ENCODE measurements at regions not wholly inside any gene's neighbourhood (a gene's known extent, or its start where the extent isn't known, plus 50 kb on each side); places are given as distances from the start of the nearest gene placed in this dataset.
"Not testable (repeated sequence)": the region's sequence is repeated elsewhere in the genome, so short reads cannot be mapped to it uniquely, and the experiment has no call there.

DNA sequence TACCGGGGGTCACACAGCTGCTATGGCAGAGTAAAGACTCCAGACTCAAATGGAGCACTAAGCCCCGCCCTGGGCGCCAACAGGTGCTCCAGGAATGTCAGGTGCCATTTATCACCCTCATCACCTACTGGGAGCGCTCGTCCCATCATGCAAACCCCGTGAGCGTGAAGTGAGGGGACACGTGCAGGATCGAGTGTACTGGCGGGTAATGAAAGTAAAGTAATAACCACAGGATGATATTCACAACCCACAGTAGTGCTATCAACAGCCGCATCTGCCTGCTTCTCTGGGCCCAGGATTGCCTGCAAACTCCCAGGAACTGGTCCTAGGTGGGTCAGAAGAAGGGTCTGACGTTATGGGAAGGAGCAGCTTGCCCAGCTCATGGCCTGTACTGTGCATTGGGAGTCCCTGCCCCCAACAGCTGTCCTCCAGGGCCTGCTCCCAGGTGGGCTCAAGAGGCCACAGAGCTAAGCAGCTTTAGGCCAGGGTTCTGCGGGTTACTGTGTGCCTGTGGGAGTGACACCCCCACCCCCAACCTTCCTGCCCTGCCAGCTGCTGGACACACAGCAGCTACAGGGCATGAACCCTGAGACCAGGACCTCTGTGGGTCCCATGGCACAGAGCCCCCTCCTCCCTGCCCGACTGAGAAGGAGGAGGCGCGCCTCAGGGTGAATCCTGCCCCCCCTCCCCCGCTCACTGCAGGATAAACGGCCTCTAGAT is 120.5 kb upstream of the SULF2 start:
- in situ Hi-C loops (cut with MboI; ENCODE audit: low pct_unique_long_range_greater_than_20kb in 2 of 9, low sequenced_read_pairs in 9 of 9, unreplicated experiment in 9 of 9), result no loop called here
- 49 to 100% (median 90%) methylated on average over 1 to 9 of the region's 18 CpGs; no CpG with 5 or more reads in 4 of the 10 experiments for WGBS, 10 experiments
- peak in 1 of 8 experiments; percentile 8 for ATAC-seq (replicated peaks in 6 of 8)
- H3K4me3 ChIP-seq, result no peak overlapping the region
- H3K27ac ChIP-seq, result peak overlapping the region; percentile 77 to 83
- H3K4me1 ChIP-seq (replicated peaks in 1 of 2), result peaks cover 49 to 55% of the 10 kb centered on the region in 2 donors

DNA sequence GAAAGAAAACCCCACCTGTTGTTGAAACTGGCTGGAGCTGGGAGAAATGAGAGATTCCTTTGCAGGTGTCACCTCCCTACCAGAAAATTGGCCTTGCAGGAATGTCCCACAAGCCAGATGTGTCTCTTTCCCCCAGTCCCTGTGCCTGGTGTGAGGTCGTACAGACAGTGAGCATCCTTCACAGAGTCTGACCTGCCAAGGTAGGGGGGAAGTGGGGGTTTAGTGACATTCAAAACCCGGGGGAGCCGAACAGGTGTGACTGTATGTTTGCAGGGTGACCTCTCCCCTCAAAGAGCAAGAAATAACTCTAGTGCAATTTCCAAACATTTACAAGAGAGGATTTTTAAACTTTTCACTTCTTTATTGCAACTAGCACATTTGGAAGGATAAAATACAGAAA is 117.7 kb upstream of the SULF2 start:
- H3K27ac ChIP-seq; H3K4me3 ChIP-seq; in situ Hi-C loops (cut with MboI; ENCODE audit: low pct_unique_long_range_greater_than_20kb in 2 of 9, low sequenced_read_pairs in 9 of 9, unreplicated experiment in 9 of 9); ATAC-seq (replicated peaks in 6 of 8): not testable (repeated sequence)
- H3K4me1 ChIP-seq (replicated peaks in 1 of 2), result peaks cover 27 to 32% of the 10 kb centered on the region in 2 donors
- WGBS, 10 experiments, result no CpG with 5 or more reads among the region's 3 CpGs

DNA sequence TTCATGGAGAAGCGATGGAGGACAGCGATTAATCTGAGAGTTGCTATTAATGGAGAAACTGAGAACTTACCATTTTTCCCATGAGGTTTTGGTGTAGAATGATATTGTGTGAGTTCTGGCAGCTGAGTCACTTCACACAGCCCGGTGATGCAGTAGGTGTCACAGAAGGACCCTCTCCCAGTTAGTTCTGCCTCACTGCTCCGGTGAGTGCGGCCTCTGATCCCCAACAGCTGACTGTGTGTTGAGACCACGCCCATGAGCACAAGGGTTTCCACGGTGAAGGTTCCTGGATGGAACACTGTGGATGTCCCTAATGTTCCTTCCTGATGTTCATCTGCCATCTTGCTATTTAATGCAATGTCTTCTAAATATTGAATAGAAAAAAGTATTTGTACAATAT is 114.0 kb upstream of the SULF2 start:
- in situ Hi-C loops (cut with MboI; ENCODE audit: low pct_unique_long_range_greater_than_20kb in 2 of 9, low sequenced_read_pairs in 9 of 9, unreplicated experiment in 9 of 9), result loop anchor here in 1 of 9 experiments (10.0 kb wide), 1 partner anchor 615 kb away; no protein-coding TSS in a partner anchor
- no CpG with 5 or more reads among the region's 7 CpGs for WGBS, 10 experiments
- not testable (repeated sequence) for H3K27ac ChIP-seq; H3K4me1 ChIP-seq (replicated peaks in 1 of 2); H3K4me3 ChIP-seq
- ATAC-seq (replicated peaks in 6 of 8), result peak in 4 of 8 experiments; percentile 52 to 67 (median 62)

DNA sequence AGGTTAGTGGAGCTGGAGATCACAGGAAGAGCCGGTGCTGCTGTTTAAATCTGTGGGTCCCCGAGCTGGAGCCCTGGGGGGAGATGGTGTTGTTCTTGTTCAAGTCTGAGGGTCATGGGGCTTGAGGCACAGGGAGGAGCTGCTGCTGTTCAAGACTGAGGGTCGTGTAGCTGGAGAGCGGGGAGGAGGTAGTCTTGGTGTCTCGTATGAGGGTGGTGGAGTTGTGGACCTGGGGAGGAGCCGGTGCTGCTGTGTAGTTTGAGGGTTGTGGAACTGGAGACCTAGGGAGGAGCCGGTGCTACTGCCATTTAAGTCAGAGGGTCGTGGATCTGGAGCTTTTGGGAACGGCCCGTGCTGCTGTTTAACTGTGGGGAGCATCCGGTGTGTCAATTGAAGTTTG is 112.2 kb upstream of the SULF2 start:
- H3K4me3 ChIP-seq, result no peak overlapping the region
- no peak for ATAC-seq (replicated peaks in 6 of 8)
- 43 to 92% (median 89%) methylated on average over 3 to 10 of the region's 11 CpGs; no CpG with 5 or more reads in 1 of the 10 experiments for WGBS, 10 experiments
- in situ Hi-C loops (cut with MboI; ENCODE audit: low pct_unique_long_range_greater_than_20kb in 2 of 9, low sequenced_read_pairs in 9 of 9, unreplicated experiment in 9 of 9), result loop anchor here in 1 of 9 experiments (10.0 kb wide), 1 partner anchor 617 kb away; no protein-coding TSS in a partner anchor
- no peaks in the 10 kb centered on the region for H3K4me1 ChIP-seq (replicated peaks in 1 of 2)
- no peak overlapping the region for H3K27ac ChIP-seq

DNA sequence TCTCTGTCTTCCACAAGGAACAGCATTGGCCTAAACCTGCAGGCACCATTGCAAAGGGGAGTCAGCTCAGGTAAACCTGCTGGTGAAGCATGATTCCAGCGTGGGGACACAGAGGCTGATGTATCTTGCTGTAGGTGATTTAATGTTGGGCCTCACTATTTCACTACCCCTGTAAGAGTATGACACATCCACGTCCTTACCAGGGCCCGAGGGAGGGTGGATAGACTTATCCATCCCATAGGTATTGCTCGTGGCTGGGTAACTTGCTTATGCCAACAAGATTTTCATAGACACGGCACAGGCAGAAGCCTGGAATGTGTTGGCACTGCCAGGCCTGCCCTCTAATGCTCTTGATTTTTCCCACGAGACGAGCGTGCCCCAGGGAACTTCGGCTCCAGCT is 107.4 kb upstream of the SULF2 start:
- in situ Hi-C loops (cut with MboI; ENCODE audit: low pct_unique_long_range_greater_than_20kb in 2 of 9, low sequenced_read_pairs in 9 of 9, unreplicated experiment in 9 of 9), result loop anchor here in 1 of 9 experiments (10.0 kb wide), 1 partner anchor 622 kb away; no protein-coding TSS in a partner anchor

DNA sequence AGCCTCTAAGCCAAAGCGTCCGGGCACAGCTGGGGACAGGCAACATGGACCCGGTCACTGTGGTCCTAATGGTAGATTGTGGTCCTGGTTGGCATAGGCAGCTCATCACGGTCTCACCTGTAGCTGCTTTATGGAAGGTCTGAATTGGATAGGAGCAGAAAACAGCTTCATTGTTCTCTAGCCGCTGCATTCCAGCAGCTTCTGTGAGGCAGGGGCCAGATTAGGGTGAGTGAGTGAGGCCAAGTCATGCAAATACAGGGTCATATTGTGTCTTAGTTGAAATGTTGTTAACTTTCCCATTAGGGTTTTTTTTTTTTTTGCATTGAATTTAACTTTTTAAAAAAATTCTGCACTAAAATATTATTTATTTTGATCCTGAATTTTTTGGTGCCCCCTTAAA is 105.4 kb upstream of the SULF2 start:
- 20% methylated on average over 1 of the region's 5 CpGs; no CpG with 5 or more reads in 9 of the 10 experiments for WGBS, 10 experiments
- peak in 5 of 8 experiments; percentile 35 to 58 (median 46) for ATAC-seq (replicated peaks in 6 of 8)

More for the DNA sequence above, 107.4 kb upstream of the SULF2 start:
- not testable (repeated sequence) for H3K4me3 ChIP-seq; H3K27ac ChIP-seq; H3K4me1 ChIP-seq (replicated peaks in 1 of 2); ATAC-seq (replicated peaks in 6 of 8)
- WGBS, 10 experiments, result no CpG with 5 or more reads among the region's 9 CpGs

DNA sequence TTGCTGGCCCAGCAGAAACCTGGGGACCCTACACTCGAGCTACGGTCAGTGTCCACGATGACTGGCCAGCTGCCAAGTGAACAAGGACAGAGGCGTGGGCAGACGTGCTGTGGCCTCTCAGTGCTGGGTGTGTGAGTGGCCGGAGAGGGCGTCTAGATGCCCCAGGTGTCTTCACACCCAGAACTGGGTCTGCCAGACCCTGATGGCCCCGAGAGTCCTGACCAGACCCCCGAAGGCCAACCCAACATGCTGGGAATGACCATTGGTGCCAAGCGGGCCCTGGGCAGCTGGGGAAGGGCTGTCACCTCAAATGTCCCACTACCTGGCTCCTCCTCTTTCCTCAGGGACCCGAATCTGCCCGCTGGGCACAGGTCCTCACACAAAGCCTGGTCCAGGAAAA is 104.5 kb upstream of the SULF2 start:
- H3K4me3 ChIP-seq, H3K27ac ChIP-seq: not testable (repeated sequence)
- H3K4me1 ChIP-seq (replicated peaks in 1 of 2), result peaks cover 4 to 12% of the 10 kb centered on the region in 2 donors
- ATAC-seq (replicated peaks in 6 of 8), result peak in 2 of 8 experiments; percentile 4 to 14
- in situ Hi-C loops (cut with MboI; ENCODE audit: low pct_unique_long_range_greater_than_20kb in 2 of 9, low sequenced_read_pairs in 9 of 9, unreplicated experiment in 9 of 9), result loop anchor here in 1 of 9 experiments (10.0 kb wide), 1 partner anchor 625 kb away; no protein-coding TSS in a partner anchor
- 75% methylated on average over 4 of the region's 12 CpGs; no CpG with 5 or more reads in 9 of the 10 experiments for WGBS, 10 experiments

More for the DNA sequence above, 105.4 kb upstream of the SULF2 start:
- not testable (repeated sequence) for H3K27ac ChIP-seq, H3K4me3 ChIP-seq
- in situ Hi-C loops (cut with MboI; ENCODE audit: low pct_unique_long_range_greater_than_20kb in 2 of 9, low sequenced_read_pairs in 9 of 9, unreplicated experiment in 9 of 9), result loop anchor here in 1 of 9 experiments (10.0 kb wide), 1 partner anchor 624 kb away; no protein-coding TSS in a partner anchor
- H3K4me1 ChIP-seq (replicated peaks in 1 of 2), result peaks cover 4 to 12% of the 10 kb centered on the region in 2 donors

DNA sequence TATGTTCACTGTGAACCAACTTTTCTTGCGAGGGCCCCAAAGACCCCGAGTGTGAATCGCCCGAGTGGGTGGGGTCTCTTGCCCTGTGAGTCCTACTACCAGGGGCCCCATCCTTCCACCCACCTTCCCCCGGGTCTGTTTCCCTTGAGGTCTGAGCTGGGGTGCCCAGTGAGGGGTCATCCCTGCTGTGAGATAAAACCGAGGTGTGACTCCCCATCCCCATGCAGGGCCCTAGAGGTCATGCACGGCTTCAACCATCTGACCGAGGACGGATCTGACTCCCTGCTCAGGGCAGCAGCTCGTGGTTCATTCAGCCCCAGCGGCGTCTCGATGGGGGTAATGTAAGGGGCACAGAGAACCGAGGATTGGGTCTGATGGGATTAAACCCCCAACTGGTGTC is 103.1 kb upstream of the SULF2 start:
- Histone ChIP-seq H3K27ac (no peak overlapping the region), H3K4me3 (no peak overlapping the region), H3K4me1 (replicated peaks in 1 of 2) (peaks cover 4 to 12% of the 10 kb centered on the region in 2 donors)
- in situ Hi-C loops (cut with MboI; ENCODE audit: low pct_unique_long_range_greater_than_20kb in 2 of 9, low sequenced_read_pairs in 9 of 9, unreplicated experiment in 9 of 9), result no loop called here
- no peak for ATAC-seq (replicated peaks in 6 of 8)
- WGBS, 10 experiments, result 100% methylated on average over 1 to 4 of the region's 14 CpGs; no CpG with 5 or more reads in 6 of the 10 experiments

DNA sequence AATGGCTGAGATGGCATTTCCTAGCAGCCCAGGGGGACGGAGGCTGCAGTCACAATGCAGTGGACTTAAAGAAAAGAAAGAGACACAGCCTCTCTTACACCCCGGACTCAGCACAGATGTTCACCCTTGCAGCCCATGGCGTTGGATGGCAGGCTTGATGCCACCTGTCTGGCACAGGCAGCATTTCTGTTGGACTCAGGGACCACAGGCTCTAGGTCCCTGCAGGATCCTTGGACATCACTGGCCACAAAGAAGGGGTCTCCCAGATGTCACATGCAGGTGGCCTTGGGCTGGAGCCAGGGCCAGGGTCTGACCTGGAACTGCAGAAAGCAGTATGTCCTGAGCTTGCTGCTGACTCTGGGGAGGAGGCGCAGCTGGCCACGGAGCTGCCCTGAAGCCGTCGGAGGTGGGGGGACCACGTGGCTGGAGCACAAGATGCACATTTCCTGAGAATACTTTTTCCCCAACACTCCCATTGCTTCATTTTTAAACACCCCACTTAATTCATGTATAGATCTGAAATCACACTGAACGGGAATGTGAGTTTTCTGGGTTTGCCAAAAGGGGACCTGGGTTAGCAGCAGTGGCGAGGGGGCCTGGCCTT is 102.3 kb upstream of the SULF2 start:
- Histone ChIP-seq H3K4me1 (replicated peaks in 1 of 2) (peaks cover 4 to 12% of the 10 kb centered on the region in 2 donors), H3K27ac (no peak overlapping the region), H3K4me3 (no peak overlapping the region)
- in situ Hi-C loops (cut with MboI; ENCODE audit: low pct_unique_long_range_greater_than_20kb in 2 of 9, low sequenced_read_pairs in 9 of 9, unreplicated experiment in 9 of 9), result no loop called here
- peak in 1 of 8 experiments; percentile 26 for ATAC-seq (replicated peaks in 6 of 8)
- WGBS, 10 experiments, result 18 to 95% (median 88%) methylated on average over 2 to 8 of the region's 10 CpGs; no CpG with 5 or more reads in 4 of the 10 experiments

DNA sequence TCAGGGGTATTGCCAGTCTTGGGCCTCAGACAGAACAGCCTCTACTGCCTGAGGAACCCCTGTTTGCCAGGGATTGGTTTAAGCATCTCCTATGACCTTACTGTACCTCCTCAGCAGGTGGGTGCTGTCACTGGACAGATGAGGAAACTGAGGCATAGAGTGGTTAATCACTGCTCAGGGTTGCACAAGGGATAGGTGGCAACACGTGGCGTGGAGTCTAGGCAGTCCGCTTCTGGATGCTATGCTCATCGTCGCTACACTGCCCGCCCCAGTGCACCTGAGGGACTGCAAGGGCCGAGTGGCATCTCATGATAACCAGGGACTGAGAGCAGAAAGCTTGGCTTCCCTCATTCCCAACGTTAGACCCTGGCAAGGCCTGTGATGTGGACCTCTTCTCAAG is 101.8 kb upstream of the SULF2 start:
- no peak for ATAC-seq (replicated peaks in 6 of 8)
- peaks cover 4 to 12% of the 10 kb centered on the region in 2 donors for H3K4me1 ChIP-seq (replicated peaks in 1 of 2)
- H3K27ac ChIP-seq, result no peak overlapping the region
- in situ Hi-C loops (cut with MboI; ENCODE audit: low pct_unique_long_range_greater_than_20kb in 2 of 9, low sequenced_read_pairs in 9 of 9, unreplicated experiment in 9 of 9), result no loop called here
- no peak overlapping the region for H3K4me3 ChIP-seq
- WGBS, 10 experiments, result 0 to 100% (median 89%) methylated on average over 1 to 6 of the region's 8 CpGs; no CpG with 5 or more reads in 2 of the 10 experiments

DNA sequence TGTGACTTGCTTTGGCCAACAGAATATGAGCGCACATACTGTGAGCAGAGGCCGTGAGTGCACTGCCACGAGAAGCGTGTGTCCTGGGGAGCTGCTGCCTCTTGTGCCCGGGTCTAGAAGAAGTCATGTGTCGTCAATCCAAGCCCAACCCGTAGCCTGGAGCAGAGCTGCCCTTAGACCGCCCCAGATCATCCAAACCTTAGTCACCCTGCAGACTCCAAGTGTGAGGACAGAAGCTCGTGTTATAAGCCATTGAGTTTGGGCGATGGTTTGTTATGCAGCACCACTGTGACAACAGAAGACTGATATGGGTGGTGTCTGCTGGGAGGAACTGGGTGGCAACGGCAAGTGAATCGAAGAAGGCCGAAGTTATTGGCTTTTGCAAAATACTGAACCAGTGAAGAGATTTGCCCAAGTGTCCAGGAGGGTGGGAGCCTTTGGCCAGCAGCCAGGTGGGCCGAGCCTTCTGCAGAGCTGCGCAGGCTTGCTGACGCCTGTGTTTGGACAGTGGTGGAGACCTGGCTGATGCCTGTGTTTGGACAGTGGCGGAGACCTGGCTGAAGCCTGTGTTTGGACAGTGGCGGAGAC is 101.3 kb upstream of the SULF2 start:
- 60 to 100% (median 88%) methylated on average over 2 to 10 of the region's 18 CpGs; no CpG with 5 or more reads in 2 of the 10 experiments for WGBS, 10 experiments
- Histone ChIP-seq H3K27ac (no peak overlapping the region), H3K4me3 (no peak overlapping the region), H3K4me1 (replicated peaks in 1 of 2) (peaks cover 4 to 12% of the 10 kb centered on the region in 2 donors)
- peak in 1 of 8 experiments; percentile 85 for ATAC-seq (replicated peaks in 6 of 8)
- in situ Hi-C loops (cut with MboI; ENCODE audit: low pct_unique_long_range_greater_than_20kb in 2 of 9, low sequenced_read_pairs in 9 of 9, unreplicated experiment in 9 of 9), result no loop called here

DNA sequence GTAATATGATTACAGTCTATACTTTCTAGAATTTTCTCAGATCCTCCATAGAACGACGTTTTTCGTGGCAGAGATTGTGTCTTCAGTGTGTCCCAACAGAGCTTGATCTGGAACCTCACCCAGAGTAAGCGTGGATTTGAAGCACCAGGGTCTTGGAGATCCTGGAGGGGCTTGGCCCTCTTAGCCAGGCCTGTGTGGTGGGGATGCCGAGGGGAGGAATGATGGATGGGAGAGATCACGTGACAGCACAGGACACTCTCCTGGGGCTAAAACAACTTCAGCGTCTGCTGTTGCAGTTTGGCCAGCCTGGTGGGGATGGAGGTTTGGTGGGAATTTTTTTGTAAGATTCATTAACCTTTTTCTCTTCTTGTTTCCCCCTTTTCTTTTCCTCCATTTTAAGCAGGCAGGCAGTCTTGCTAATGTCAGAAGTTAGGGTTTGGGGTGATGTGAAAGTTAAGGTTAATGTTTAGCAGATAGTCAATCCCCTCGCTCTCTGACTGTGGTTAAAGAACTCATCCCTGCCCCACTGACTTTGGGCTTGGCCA is 100.7 kb upstream of the SULF2 start:
- Histone ChIP-seq H3K4me3 (no peak overlapping the region), H3K4me1 (replicated peaks in 1 of 2) (peaks cover 4 to 12% of the 10 kb centered on the region in 2 donors), H3K27ac (no peak overlapping the region)
- in situ Hi-C loops (cut with MboI; ENCODE audit: low pct_unique_long_range_greater_than_20kb in 2 of 9, low sequenced_read_pairs in 9 of 9, unreplicated experiment in 9 of 9), result no loop called here
- WGBS, 10 experiments, result 58 to 95% (median 86%) methylated on average over 2 to 6 of the region's 8 CpGs; no CpG with 5 or more reads in 3 of the 10 experiments
- ATAC-seq (replicated peaks in 6 of 8), result no peak

DNA sequence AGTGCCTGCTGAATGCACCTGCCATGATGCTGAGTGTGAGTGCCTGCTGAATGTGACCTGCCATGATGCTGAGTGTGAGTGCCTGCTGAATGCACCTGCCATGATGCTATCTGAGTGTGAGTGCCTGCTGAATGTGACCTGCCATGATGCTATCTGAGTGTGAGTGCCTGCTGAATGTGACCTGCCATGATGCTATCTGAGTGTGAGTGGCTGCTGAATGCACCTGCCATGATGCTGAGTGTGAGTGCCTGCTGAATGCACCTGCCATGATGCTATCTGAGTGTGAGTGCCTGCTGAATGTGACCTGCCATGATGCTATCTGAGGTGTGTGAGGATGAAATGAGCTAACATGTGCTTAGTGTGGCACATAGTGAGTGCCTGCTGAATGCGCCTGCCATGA is 98.7 kb upstream of the SULF2 start:
- H3K27ac ChIP-seq; H3K4me3 ChIP-seq; in situ Hi-C loops (cut with MboI; ENCODE audit: low pct_unique_long_range_greater_than_20kb in 2 of 9, low sequenced_read_pairs in 9 of 9, unreplicated experiment in 9 of 9); ATAC-seq (replicated peaks in 6 of 8): not testable (repeated sequence)
- no CpG with 5 or more reads among the region's 1 CpG for WGBS, 10 experiments
- peaks cover 0 to 11% of the 10 kb centered on the region in 2 donors for H3K4me1 ChIP-seq (replicated peaks in 1 of 2)

Data from motor neuron (in vitro differentiated cells).